ENCODE measurements at regions not wholly inside any gene's neighbourhood (a gene's known extent, or its start where the extent isn't known, plus 50 kb on each side); places are given as distances from the start of the nearest gene placed in this dataset.

- WGBS (ENCODE audit: extremely low coverage, insufficient coverage, insufficient read length) = no CpG with 5 or more reads among the region's 1 CpG
- Histone ChIP-seq H3K79me1 (ENCODE audit: low read length) (peaks cover 2% of the 10 kb centered on the region), H3K14ac (ENCODE audit: low read length) (no peak overlapping the region), H3K9ac (ENCODE audit: low read length) (no peak overlapping the region), H4K8ac (ENCODE audit: low read depth, low read length) (no peak overlapping the region), H3K9me3 (ENCODE audit: insufficient read depth, low read depth, low read length) (no peaks in the 10 kb centered on the region), H3K18ac (ENCODE audit: low read length) (no peak overlapping the region), H2BK5ac (ENCODE audit: low read depth, low read length, poor library complexity) (no peak overlapping the region), H3K36me3 (ENCODE audit: control insufficient read depth in 1 of 2, insufficient read depth in 2 of 2, low read length in 2 of 2) (no peaks in the 10 kb centered on the region), H2BK12ac (ENCODE audit: low read length) (no peak overlapping the region), H2AFZ (ENCODE audit: insufficient read depth, low read length, poor library complexity) (no peak overlapping the region), H4K12ac (ENCODE audit: low read depth, low read length) (no peak overlapping the region), H3K79me2 (ENCODE audit: control insufficient read depth, insufficient read depth, low read length, poor library complexity) (no peaks in the 10 kb centered on the region), H2AK5ac (ENCODE audit: low read length) (no peak overlapping the region), H2BK120ac (ENCODE audit: insufficient read depth, low read length, poor library complexity) (no peak overlapping the region), H3K23ac (ENCODE audit: low read length) (no peak overlapping the region), H3K4me3 (ENCODE audit: low read depth, low read length) (no peak overlapping the region), H3K4ac (ENCODE audit: low read depth, low read length) (no peak overlapping the region), H3K4me2 (ENCODE audit: low read length) (no peak overlapping the region), H3K4me1 (ENCODE audit: control insufficient read depth in 1 of 2, insufficient read depth in 2 of 2, low read length in 2 of 2) (no peaks in the 10 kb centered on the region), H3K27ac (ENCODE audit: low read depth, low read length) (no peak overlapping the region), H4K91ac (ENCODE audit: low read depth, low read length) (no peak overlapping the region), H3K27me3 (ENCODE audit: insufficient read depth, low read length) (no peaks in the 10 kb centered on the region)
- DNase-seq = no peak
Observed at GRCh38 chr17:70871180-70871818, 702.0 kb downstream of the KCNJ2 start.

- H3K4me3 ChIP-seq (ENCODE audit: low read depth, low read length) = no peak overlapping the region
- no peaks in the 10 kb centered on the region for H3K36me3 ChIP-seq (ENCODE audit: control insufficient read depth in 1 of 2, insufficient read depth in 2 of 2, low read length in 2 of 2)
- no peak overlapping the region for H4K12ac ChIP-seq (ENCODE audit: low read depth, low read length)
- H2BK12ac ChIP-seq (ENCODE audit: low read length) = no peak overlapping the region
- no peak overlapping the region for H3K27ac ChIP-seq (ENCODE audit: low read depth, low read length)
- H3K18ac ChIP-seq (ENCODE audit: low read length) = no peak overlapping the region
- no peak overlapping the region for H4K91ac ChIP-seq (ENCODE audit: low read depth, low read length)
- no peak overlapping the region for H2AFZ ChIP-seq (ENCODE audit: insufficient read depth, low read length, poor library complexity)
- H3K9me3 ChIP-seq (ENCODE audit: insufficient read depth, low read depth, low read length) = no peaks in the 10 kb centered on the region
- no peak for DNase-seq
- H3K27me3 ChIP-seq (ENCODE audit: insufficient read depth, low read length) = no peaks in the 10 kb centered on the region
- WGBS (ENCODE audit: extremely low coverage, insufficient coverage, insufficient read length) = no CpG with 5 or more reads among the region's 3 CpGs
- no peak overlapping the region for H2BK120ac ChIP-seq (ENCODE audit: insufficient read depth, low read length, poor library complexity)
- no peaks in the 10 kb centered on the region for H3K4me1 ChIP-seq (ENCODE audit: control insufficient read depth in 1 of 2, insufficient read depth in 2 of 2, low read length in 2 of 2)
- no peak overlapping the region for H3K14ac ChIP-seq (ENCODE audit: low read length)
- H3K4ac ChIP-seq (ENCODE audit: low read depth, low read length) = no peak overlapping the region
- H2BK5ac ChIP-seq (ENCODE audit: low read depth, low read length, poor library complexity) = no peak overlapping the region
- no peak overlapping the region for H2AK5ac ChIP-seq (ENCODE audit: low read length)
- peaks cover 2% of the 10 kb centered on the region for H3K79me1 ChIP-seq (ENCODE audit: low read length)
- no peak overlapping the region for H3K4me2 ChIP-seq (ENCODE audit: low read length)
- H3K79me2 ChIP-seq (ENCODE audit: control insufficient read depth, insufficient read depth, low read length, poor library complexity) = no peaks in the 10 kb centered on the region
- no peak overlapping the region for H4K8ac ChIP-seq (ENCODE audit: low read depth, low read length)
- no peak overlapping the region for H3K9ac ChIP-seq (ENCODE audit: low read length)
- H3K23ac ChIP-seq (ENCODE audit: low read length) = no peak overlapping the region
Observed at GRCh38 chr17:70872103-70872502, 702.8 kb downstream of the KCNJ2 start.

- no peaks in the 10 kb centered on the region for H3K4me1 ChIP-seq (ENCODE audit: control insufficient read depth in 1 of 2, insufficient read depth in 2 of 2, low read length in 2 of 2)
- WGBS (ENCODE audit: extremely low coverage, insufficient coverage, insufficient read length) = no CpG with 5 or more reads among the region's 2 CpGs
- H3K9ac ChIP-seq (ENCODE audit: low read length) = no peak overlapping the region
- H3K27ac ChIP-seq (ENCODE audit: low read depth, low read length) = no peak overlapping the region
- H3K36me3 ChIP-seq (ENCODE audit: control insufficient read depth in 1 of 2, insufficient read depth in 2 of 2, low read length in 2 of 2) = no peaks in the 10 kb centered on the region
- no peak overlapping the region for H4K8ac ChIP-seq (ENCODE audit: low read depth, low read length)
- H3K23ac ChIP-seq (ENCODE audit: low read length) = no peak overlapping the region
- H3K4me2 ChIP-seq (ENCODE audit: low read length) = no peak overlapping the region
- H2AFZ ChIP-seq (ENCODE audit: insufficient read depth, low read length, poor library complexity) = no peak overlapping the region
- no peaks in the 10 kb centered on the region for H3K9me3 ChIP-seq (ENCODE audit: insufficient read depth, low read depth, low read length)
- no peak overlapping the region for H4K91ac ChIP-seq (ENCODE audit: low read depth, low read length)
- H2BK12ac ChIP-seq (ENCODE audit: low read length) = no peak overlapping the region
- H3K79me2 ChIP-seq (ENCODE audit: control insufficient read depth, insufficient read depth, low read length, poor library complexity) = no peaks in the 10 kb centered on the region
- no peak overlapping the region for H2BK5ac ChIP-seq (ENCODE audit: low read depth, low read length, poor library complexity)
- no peak overlapping the region for H3K4ac ChIP-seq (ENCODE audit: low read depth, low read length)
- H3K79me1 ChIP-seq (ENCODE audit: low read length) = no peaks in the 10 kb centered on the region
- H3K14ac ChIP-seq (ENCODE audit: low read length) = no peak overlapping the region
- no peak overlapping the region for H3K18ac ChIP-seq (ENCODE audit: low read length)
- no peak overlapping the region for H4K12ac ChIP-seq (ENCODE audit: low read depth, low read length)
- H3K4me3 ChIP-seq (ENCODE audit: low read depth, low read length) = no peak overlapping the region
- DNase-seq = no peak
- no peaks in the 10 kb centered on the region for H3K27me3 ChIP-seq (ENCODE audit: insufficient read depth, low read length)
- H2AK5ac ChIP-seq (ENCODE audit: low read length) = no peak overlapping the region
- no peak overlapping the region for H2BK120ac ChIP-seq (ENCODE audit: insufficient read depth, low read length, poor library complexity)
Observed at GRCh38 chr17:70875729-70876310, 706.5 kb downstream of the KCNJ2 start.

DNA sequence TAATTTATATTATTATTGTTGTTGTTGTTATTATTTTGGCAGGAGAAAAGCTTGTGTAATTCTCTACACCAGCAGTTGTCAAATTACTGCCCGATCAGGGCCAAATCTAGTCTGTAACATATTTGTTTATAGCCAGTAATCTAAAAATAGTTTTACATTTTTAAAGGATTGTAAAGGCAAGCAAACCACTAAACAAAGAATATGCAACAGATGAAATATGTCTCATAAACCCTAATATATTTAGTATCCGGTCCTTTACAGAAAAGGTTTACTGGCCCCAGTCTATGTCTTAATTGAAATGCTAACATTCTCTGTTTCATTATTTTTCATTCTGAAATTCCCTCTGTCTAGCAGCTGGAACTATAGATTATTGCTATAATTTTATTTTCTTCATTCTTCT, 709.5 kb downstream of the KCNJ2 start:
- no CpG with 5 or more reads among the region's 2 CpGs for WGBS (ENCODE audit: extremely low coverage, insufficient coverage, insufficient read length)
- no peaks in the 10 kb centered on the region for H3K4me1 ChIP-seq (ENCODE audit: control insufficient read depth in 1 of 2, insufficient read depth in 2 of 2, low read length in 2 of 2)
- H3K14ac ChIP-seq (ENCODE audit: low read length) = no peak overlapping the region
- no peak overlapping the region for H3K4me2 ChIP-seq (ENCODE audit: low read length)
- no peaks in the 10 kb centered on the region for H3K79me2 ChIP-seq (ENCODE audit: control insufficient read depth, insufficient read depth, low read length, poor library complexity)
- H2AFZ ChIP-seq (ENCODE audit: insufficient read depth, low read length, poor library complexity) = no peak overlapping the region
- no peak overlapping the region for H4K8ac ChIP-seq (ENCODE audit: low read depth, low read length)
- H3K9ac ChIP-seq (ENCODE audit: low read length) = no peak overlapping the region
- H3K18ac ChIP-seq (ENCODE audit: low read length) = no peak overlapping the region
- H4K91ac ChIP-seq (ENCODE audit: low read depth, low read length) = no peak overlapping the region
- DNase-seq = no peak
- H3K4me3 ChIP-seq (ENCODE audit: low read depth, low read length) = no peak overlapping the region
- H3K79me1 ChIP-seq (ENCODE audit: low read length) = no peaks in the 10 kb centered on the region
- no peak overlapping the region for H3K4ac ChIP-seq (ENCODE audit: low read depth, low read length)
- H3K9me3 ChIP-seq (ENCODE audit: insufficient read depth, low read depth, low read length) = no peaks in the 10 kb centered on the region
- no peak overlapping the region for H3K27ac ChIP-seq (ENCODE audit: low read depth, low read length)
- no peak overlapping the region for H2BK12ac ChIP-seq (ENCODE audit: low read length)
- no peak overlapping the region for H2BK120ac ChIP-seq (ENCODE audit: insufficient read depth, low read length, poor library complexity)
- no peak overlapping the region for H2AK5ac ChIP-seq (ENCODE audit: low read length)
- H3K23ac ChIP-seq (ENCODE audit: low read length) = no peak overlapping the region
- no peak overlapping the region for H4K12ac ChIP-seq (ENCODE audit: low read depth, low read length)
- no peak overlapping the region for H2BK5ac ChIP-seq (ENCODE audit: low read depth, low read length, poor library complexity)
- H3K27me3 ChIP-seq (ENCODE audit: insufficient read depth, low read length) = no peaks in the 10 kb centered on the region
- H3K36me3 ChIP-seq (ENCODE audit: control insufficient read depth in 1 of 2, insufficient read depth in 2 of 2, low read length in 2 of 2) = no peaks in the 10 kb centered on the region
